Ecto neural progenitor cell (in vitro differentiated cells): ENCODE measurements at regions not wholly inside any gene's neighbourhood (a gene's known extent, or its start where the extent isn't known, plus 50 kb on each side); places are given as distances from the start of the nearest gene placed in this dataset.
"Not testable (repeated sequence)": the region's sequence is repeated elsewhere in the genome, so short reads cannot be mapped to it uniquely, and the experiment has no call there.

Experiments
- DNase-seq: peaks from one replicate; pipeline ENCODE4 v3.0.0-alpha.2; 2018; ENCODE audit warnings: low spot score

DNA sequence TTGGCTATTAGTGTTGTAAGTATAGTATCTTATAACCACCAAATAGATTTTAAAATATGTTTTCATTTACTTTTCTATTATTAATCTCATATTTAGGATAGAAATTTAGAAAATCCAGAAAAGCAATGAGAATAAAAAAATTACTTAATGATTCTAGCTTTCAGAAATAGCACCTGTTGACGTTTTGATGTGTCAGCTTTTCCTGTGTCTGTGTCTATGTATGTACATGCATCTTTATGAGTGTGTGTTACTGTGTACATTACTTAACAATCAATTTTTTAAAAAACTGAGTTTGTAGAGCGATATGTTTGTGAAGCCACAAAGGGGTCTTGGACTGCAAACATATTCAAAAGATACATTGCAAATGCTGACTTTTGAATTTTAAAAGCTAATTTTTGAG lies 526.9 kb downstream of the BCKDHB start:
- DNase-seq: no peak

GRCh38 chr6:80625405-80625804 lies 518.9 kb downstream of the BCKDHB start:
- DNase-seq: no peak

DNA sequence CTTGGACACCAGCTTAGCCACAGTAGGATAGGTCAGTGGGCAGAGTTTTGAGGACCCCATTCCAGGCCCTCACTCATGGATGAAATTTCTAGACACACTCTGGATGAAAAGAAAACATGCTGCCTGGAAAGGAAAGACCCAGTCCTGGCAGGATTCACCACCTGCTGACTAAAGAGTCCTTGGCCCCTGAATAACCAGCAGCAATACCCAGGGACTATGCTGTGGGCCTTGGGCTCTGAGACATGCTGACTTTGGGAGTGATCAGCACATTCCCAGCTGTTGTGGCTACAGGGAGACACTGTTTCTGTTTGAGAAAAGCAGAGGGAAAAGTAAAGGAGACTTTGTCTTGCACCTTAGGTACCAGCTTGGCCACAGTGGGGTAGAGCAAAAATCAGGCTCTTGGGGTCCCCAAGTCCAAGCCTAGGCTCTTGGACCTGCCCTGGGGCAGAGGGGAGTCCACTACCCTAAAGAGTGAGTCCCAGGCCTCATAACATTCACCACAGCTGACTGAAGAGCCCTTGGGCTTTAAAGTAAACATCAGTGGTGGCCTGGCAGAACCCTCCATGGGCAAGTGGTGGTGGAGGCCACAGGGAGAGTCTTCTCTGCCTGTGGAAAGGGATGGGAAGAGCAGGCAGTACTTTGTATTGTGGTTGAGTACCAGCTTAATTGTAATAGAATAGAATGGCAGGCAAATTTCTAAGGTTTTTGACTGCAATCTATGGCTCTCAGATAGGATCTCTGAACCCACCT lies 516.8 kb downstream of the BCKDHB start:
- DNase-seq: no peak

GRCh38 chr6:80622641-80623040 lies 516.2 kb downstream of the BCKDHB start:
- no peak for DNase-seq

- DNase-seq: no peak
Measured at GRCh38 chr6:80618953-80619352, 512.5 kb downstream of the BCKDHB start.

DNA sequence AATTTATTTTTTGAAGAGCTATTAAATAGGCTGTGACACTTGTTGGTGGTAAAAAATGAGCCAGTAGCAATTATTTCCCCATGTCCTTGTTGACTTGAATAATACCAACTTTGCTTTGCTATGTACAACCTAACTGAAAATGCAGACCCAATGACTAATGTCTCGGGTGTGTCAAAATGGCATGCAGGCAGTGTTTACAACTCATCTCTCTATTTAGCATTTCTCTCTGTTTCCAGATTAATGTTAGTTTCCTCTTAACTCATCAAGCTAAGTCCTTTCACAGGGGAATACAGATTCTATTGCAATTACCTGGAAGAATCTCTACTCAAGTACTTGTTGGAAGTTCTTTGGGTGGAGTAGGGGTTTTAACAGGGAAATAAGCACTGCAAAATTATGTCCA lies 504.4 kb downstream of the BCKDHB start:
- DNase-seq: no peak

DNA sequence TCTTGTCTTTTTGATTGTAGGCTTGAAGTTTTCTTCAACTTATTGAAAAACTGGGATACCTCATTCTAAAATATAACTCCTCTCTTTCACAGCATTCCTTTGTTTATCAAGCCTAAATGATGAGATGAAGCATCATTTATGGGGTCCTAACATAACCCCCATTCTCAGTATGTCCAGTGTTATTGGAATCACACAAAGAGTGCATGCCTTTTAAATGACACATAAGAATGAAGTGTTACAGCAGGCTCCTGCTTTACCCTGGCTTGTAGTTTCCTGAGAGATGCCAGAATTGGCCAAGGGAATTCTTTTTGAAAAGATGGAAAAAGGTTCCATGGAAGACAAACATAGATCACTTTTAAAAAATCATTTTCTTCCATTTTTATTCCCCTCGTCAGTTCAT lies 502.4 kb downstream of the BCKDHB start:
- DNase-seq: no peak

GRCh38 chr6:80607811-80608391 lies 501.4 kb downstream of the BCKDHB start:
- no peak for DNase-seq

- no peak for DNase-seq
Measured at GRCh38 chr6:80605165-80605989, 498.9 kb downstream of the BCKDHB start.

GRCh38 chr6:80603679-80604078 lies 497.2 kb downstream of the BCKDHB start:
- no peak for DNase-seq

DNA sequence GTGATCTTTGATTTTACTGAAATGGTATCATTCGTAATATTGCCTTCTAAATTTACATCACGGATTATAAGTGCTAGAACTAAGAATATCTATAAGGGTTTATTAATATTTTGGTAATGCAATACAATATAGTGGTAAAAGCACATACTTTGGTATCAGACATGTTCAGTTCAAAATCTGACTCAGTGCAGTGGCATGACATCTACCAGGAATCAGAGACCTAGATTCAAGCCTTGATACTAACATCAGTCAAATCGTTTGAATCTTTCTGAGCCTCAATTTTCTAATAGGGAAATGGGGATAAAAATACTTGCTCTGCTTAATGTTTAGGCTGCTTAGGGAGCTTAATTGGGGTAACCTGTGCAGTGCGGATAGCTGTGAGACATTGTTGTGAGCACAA lies 488.0 kb downstream of the BCKDHB start:
- no peak for DNase-seq

GRCh38 chr6:80592436-80592835 lies 486.0 kb downstream of the BCKDHB start:
- DNase-seq: no peak

- DNase-seq: no peak
Measured at GRCh38 chr6:80586242-80586641, 479.8 kb downstream of the BCKDHB start.

GRCh38 chr6:80579391-80580023 lies 473.0 kb downstream of the BCKDHB start:
- DNase-seq: no peak

- not testable (repeated sequence) for DNase-seq
Measured at GRCh38 chr6:80573320-80573719, 466.8 kb downstream of the BCKDHB start.

DNA sequence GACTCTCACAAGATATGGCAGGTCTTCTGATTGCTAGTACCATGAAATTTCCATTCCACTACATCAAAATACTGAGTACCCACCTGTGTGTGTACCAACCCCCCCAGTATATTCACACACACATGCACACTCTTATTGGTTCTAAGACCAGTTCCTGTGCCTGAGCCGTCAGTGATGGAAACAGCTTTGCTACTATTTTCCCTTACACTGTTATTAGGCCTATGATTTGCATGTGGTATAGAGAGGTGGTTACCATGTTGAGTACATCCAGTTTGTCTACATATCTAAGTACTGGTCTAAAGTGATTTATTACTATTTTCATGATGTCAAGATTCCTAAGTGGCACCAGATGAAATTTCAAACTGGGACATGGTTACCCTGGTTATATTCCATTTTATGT lies 459.9 kb downstream of the BCKDHB start:
- no peak for DNase-seq

- DNase-seq: no peak
Measured at GRCh38 chr6:80553071-80553740, 446.7 kb downstream of the BCKDHB start.

GRCh38 chr6:80550748-80551147 lies 444.3 kb downstream of the BCKDHB start:
- DNase-seq: no peak

- no peak for DNase-seq
Measured at GRCh38 chr6:80550281-80550680, 443.8 kb downstream of the BCKDHB start.

GRCh38 chr6:80548532-80548931 lies 442.1 kb downstream of the BCKDHB start:
- DNase-seq: no peak

DNA sequence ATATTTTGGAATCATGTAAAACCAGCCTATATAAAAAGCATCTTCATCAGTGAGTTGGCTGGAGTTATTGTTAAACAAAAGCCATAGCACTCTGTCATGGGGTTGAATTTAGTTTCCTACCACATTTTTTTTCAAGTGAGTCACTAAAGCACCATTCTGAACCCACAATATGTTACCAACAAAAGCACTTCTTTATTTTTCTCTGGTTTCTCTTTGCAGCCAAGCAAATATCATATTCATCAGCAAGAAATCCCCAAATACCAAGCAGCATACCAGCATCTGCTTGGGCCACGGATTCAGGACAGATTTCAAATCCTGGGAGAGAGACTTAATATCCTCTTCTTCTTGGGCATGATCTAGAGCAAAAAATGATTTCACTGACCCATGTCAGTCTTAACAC lies 441.4 kb downstream of the BCKDHB start:
- DNase-seq: no peak
